Heart right ventricle (tissue), 16 donors: ENCODE measurements at regions not wholly inside any gene's neighbourhood (a gene's known extent, or its start where the extent isn't known, plus 50 kb on each side); places are given as distances from the start of the nearest gene placed in this dataset.

Experiments
- ATAC-seq, 8 donors: fragments of 200-7000 bp; cut with Tn5 transposase; one replicate each; pipeline ENCODE4 v1.9.1; 2020; ENCODE audit warnings: mild to moderate bottlenecking in 8 of 8, moderate library complexity in 8 of 8, moderate number of reproducible peaks in 1 of 8
- DNase-seq, 2 donors: peaks; one replicate each; pipeline ENCODE4 v3.0.0-alpha.2; 2020
- H3K27ac ChIP-seq, 10 donors: fragments of 200-600 bp; sonication (generic) in 2 of 10; one replicate each; pipeline versions ENCODE4 v1.5.0 to v1.8.0; 2020 to 2022; ENCODE audit warnings: mild to moderate bottlenecking in 3 of 10
- H3K27me3 ChIP-seq, 7 donors: fragments of 200-600 bp; one replicate each; pipeline ENCODE4 v1.8.0; 2021 to 2022; ENCODE audit warnings: mild to moderate bottlenecking in 2 of 7
- H3K36me3 ChIP-seq, 9 donors: fragments of 200-600 bp; sonication (generic) in 1 of 9; one replicate each; pipeline versions ENCODE4 v1.5.0 to v1.8.0; 2020 to 2022; ENCODE audit warnings: mild to moderate bottlenecking in 2 of 9
- H3K4me1 ChIP-seq, 9 donors: fragments of 200-600 bp; sonication (generic) in 1 of 9; one replicate each; pipeline versions ENCODE4 v1.5.0 to v1.8.0; 2020 to 2022; ENCODE audit warnings: mild to moderate bottlenecking in 4 of 9
- H3K4me3 ChIP-seq, 10 donors: fragments of 200-600 bp; sonication (generic) in 2 of 10; one replicate each; pipeline versions ENCODE4 v1.5.0 to v1.8.0; 2020 to 2022; ENCODE audit warnings: mild to moderate bottlenecking in 7 of 10, moderate library complexity in 2 of 10
- H3K9me3 ChIP-seq, 11 donors: fragments of 200-600 bp in 10 of 11; sonication (generic) in 2 of 11; one replicate each; pipeline versions ENCODE4 v1.5.0 to v1.8.0; 2013 to 2022; ENCODE audit warnings: mild to moderate bottlenecking in 2 of 11, control low read depth in 1 of 11, moderate library complexity in 1 of 11
- WGBS, 2 donors: extraction: QIAGEN DNeasy Blood & Tissue Kit; methylation state at CpG; one replicate each; pipeline ENCODE4 v1.1.7; 2013; ENCODE audit warnings: inconsistent platforms in 1 of 2; 5-methylcytosine and 5-hydroxymethylcytosine counted together
- intact Hi-C, 10 donors: fragments of 100-400 bp; cut with DNase I; formaldehyde crosslinking; loops; one replicate each; pipeline versions ENCODE4 v1.11.1 to v1.14.2; 2022
- TF ChIP-seq, protein P1 (sequence below), 9 donors: fragments of 200-600 bp; sonication (generic) in 2 of 9; IDR thresholded peaks; one replicate each; pipeline versions ENCODE4 v1.5.0 to v1.8.0; 2021 to 2022; ENCODE audit warnings: antibody characterized with exemption in 9 of 9, mild to moderate bottlenecking in 5 of 9, moderate library complexity in 1 of 9
- donor health status: Arrhythmogenic right ventricular cardiomyopathy.
- donor health status: ischemic (EF 13 %, LVEDD 7.1; RV severe dilation, severe dysfunction).
- donor health status: healthy with polysubstance abuse.
- donor health status: DM: no; HTN: yes; CAD: no.
- donor health status: DM: no; HTN: no; CAD: no.
- donor health status: ischemic (EF 25% LVEDD 6.9; RV normal size, moderate dysfunction).
- donor health status: ischemic (EF 25% LVEDD 5.7; RV mildly dilated, moderate dysfunction).
- donor health status: healthy.
- donor health status: DM: yes; HTN: yes; CAD: no.
- donor health status: Ischemic cardiomyopathy.
- donor health status: ischemic (EF 35%, LVEDD 5.7; RV mildly dilated, moderate dysfunction).
- donor health status: nonischemic (EF 11% LVEDD 7.7; RV severe dilation, severe dysfunction).
- donor health status: DM: yes; HTN: yes; CAD: no.
- donor health status: PGD.
- donor health status: ischemic (EF 29% LVEDD 5.4; RV normal size, mild dysfunction).
- donor health status: nonischemic (EF 23%, LVEDD 6.1; RV moderate dilation, normal function).

DNA sequence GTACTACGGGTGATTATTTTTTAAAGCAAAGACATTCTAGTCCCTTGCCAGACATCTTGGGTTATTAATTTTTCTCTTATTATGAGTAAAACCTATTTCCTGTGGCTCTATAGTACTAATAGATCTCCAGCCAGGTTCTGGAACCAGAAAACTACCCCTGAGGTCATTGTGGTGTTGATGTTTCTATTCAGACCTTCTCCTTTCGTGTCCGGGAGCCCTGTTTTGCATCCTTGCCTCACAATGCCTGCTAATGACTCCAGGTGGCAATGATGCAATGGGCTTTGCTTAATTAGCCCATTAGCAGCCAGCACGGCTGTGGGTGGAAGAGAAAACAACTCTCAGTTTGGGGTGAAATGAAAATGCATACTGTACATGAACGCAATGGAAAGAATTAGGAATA, 62.9 kb upstream of the ARG1 start:
- no peaks in the 10 kb centered on the region for H3K36me3 ChIP-seq
- H3K4me3 ChIP-seq = no peak overlapping the region
- no peak overlapping the region for H3K27ac ChIP-seq
- peaks cover 0 to 20% (median 1%) of the 10 kb centered on the region in 11 donors for H3K9me3 ChIP-seq
- TF ChIP-seq, protein P1, sequence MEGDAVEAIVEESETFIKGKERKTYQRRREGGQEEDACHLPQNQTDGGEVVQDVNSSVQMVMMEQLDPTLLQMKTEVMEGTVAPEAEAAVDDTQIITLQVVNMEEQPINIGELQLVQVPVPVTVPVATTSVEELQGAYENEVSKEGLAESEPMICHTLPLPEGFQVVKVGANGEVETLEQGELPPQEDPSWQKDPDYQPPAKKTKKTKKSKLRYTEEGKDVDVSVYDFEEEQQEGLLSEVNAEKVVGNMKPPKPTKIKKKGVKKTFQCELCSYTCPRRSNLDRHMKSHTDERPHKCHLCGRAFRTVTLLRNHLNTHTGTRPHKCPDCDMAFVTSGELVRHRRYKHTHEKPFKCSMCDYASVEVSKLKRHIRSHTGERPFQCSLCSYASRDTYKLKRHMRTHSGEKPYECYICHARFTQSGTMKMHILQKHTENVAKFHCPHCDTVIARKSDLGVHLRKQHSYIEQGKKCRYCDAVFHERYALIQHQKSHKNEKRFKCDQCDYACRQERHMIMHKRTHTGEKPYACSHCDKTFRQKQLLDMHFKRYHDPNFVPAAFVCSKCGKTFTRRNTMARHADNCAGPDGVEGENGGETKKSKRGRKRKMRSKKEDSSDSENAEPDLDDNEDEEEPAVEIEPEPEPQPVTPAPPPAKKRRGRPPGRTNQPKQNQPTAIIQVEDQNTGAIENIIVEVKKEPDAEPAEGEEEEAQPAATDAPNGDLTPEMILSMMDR (IDR thresholded peaks at IDR 0.05) = no peak
- WGBS, 2 donors = 65 to 70% methylated on average over 5 of the region's 5 CpGs
- DNase-seq (no peak), ATAC-seq (no peak)
- H3K27me3 ChIP-seq = no peaks in the 10 kb centered on the region
- H3K4me1 ChIP-seq = no peaks in the 10 kb centered on the region
- intact Hi-C loops = no loop called here

GRCh38 chr6:131510591-131510990, 62.4 kb upstream of the ARG1 start:
- peaks cover 0 to 25% (median 4%) of the 10 kb centered on the region in 11 donors for H3K9me3 ChIP-seq
- no peaks in the 10 kb centered on the region for H3K36me3 ChIP-seq
- no peak overlapping the region for H3K27ac ChIP-seq
- TF ChIP-seq, protein P1 (IDR thresholded peaks at IDR 0.05) = no peak
- H3K4me1 ChIP-seq = no peaks in the 10 kb centered on the region
- DNase-seq = no peak
- H3K4me3 ChIP-seq = no peak overlapping the region
- ATAC-seq = no peak
- intact Hi-C loops = no loop called here
- no peaks in the 10 kb centered on the region for H3K27me3 ChIP-seq

DNA sequence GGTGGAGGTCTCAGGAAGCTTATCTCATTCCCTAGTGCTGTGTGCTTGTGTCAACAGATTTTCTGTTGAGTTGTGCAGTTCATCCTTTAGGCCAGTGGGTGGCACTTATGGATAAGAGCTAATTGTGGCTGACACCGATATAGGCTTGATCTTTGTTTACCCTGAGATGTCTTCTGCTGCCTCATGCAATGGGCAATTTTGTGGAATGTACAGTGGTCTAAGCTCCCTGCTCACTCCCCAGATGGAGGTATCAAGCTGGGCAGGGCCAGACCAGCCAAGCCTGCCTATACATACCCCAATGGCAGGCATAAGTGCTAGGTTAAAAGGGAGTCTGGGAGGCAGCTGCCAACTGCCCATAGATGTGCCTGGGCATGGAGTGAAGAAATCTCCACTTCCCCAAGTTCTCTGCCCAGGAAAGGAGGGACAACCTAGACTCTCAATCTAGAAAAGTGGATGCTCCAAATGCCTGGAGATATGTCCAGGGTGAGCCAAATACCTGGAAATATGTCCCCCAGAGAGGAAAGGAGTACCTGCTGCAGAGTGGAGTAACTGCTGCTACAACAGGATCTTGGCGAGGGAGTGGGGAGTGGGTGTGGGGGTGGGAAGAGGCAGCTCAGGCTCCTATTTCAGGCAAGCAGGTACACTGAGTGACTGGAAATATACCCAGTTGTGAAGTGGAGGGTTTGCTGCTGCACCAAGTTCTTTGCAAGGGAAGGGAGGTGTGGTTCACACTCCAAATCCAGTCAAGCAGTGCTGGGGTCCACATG, 53.2 kb upstream of the ARG1 start:
- Histone ChIP-seq H3K27me3 (no peaks in the 10 kb centered on the region), H3K4me3 (no peak overlapping the region), H3K9me3 (peaks cover 0 to 52% (median 5%) of the 10 kb centered on the region in 11 donors), H3K36me3 (no peaks in the 10 kb centered on the region), H3K4me1 (no peaks in the 10 kb centered on the region), H3K27ac (no peak overlapping the region)
- ATAC-seq = peak in 2 of 8 donors; percentile 17 to 45
- intact Hi-C loops = no loop called here
- no peak for DNase-seq
- TF ChIP-seq, protein P1 (IDR thresholded peaks at IDR 0.05) = peak in 8 of 9 donors; percentile 7 to 52 (median 38)
- 43 to 51% methylated on average over 2 of the region's 2 CpGs for WGBS, 2 donors
